VCaP (cell line): ENCODE measurements at regions not wholly inside any gene's neighbourhood (a gene's known extent, or its start where the extent isn't known, plus 50 kb on each side); places are given as distances from the start of the nearest gene placed in this dataset.
"Not testable (repeated sequence)": the region's sequence is repeated elsewhere in the genome, so short reads cannot be mapped to it uniquely, and the experiment has no call there.

Source experiments
- H3K27ac ChIP-seq: fragments of 450-650 bp; 2 replicates; pipeline ENCODE4 v1.5.1; 2017
- TF ChIP-seq, protein P1 (sequence below): fragments of 450-650 bp; conservative IDR thresholded peaks from 2 replicates; pipeline ENCODE4 v1.5.1; 2017; ENCODE audit warnings: mild to moderate bottlenecking, moderate library complexity

- H3K27ac ChIP-seq, result peak overlapping the region; percentile 91
Observed at GRCh38 chr4:155444721-155445120, 68.0 kb upstream of the MAP9 start.

DNA sequence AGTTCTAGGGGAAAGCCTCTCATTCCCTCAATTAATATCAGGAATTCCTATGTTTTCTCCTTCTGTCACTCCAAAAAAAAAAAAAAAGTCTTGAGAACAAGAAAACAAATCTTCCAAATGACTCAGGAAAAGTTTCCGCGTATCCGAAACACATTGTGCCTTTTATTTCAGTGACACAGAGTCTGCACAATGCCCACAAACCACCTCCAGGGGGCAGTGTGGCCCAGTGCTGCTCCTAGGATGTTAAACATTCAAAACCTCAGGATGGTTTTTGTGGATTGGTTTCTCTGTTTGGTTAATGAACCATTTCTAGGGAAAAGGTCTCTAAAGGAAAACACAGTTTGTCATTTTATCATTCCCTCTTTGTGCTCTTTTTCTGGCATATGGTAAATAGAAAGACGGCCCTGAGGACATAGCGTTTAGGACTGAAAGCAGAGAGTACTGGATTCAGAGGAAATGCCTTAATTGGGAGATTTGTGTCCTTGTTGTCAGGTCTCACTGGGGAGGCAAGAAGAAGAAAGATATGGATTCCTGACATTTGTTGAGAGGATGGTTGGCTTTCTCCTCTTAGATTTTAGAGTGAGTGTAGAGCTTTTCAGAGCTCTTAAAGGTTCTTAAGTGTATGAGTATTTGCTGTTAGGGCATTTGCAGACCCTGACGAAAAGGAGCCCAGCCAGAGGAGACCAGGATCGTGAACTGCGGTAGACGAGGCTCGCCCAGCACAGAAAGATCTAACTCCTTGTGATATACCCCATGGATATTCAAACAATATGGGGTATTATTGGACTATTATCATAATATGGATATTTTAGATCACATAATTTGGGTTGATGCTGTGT is 65.7 kb upstream of the MAP9 start:
- H3K27ac ChIP-seq, result peak overlapping the region; percentile 91
- TF ChIP-seq, protein P1, sequence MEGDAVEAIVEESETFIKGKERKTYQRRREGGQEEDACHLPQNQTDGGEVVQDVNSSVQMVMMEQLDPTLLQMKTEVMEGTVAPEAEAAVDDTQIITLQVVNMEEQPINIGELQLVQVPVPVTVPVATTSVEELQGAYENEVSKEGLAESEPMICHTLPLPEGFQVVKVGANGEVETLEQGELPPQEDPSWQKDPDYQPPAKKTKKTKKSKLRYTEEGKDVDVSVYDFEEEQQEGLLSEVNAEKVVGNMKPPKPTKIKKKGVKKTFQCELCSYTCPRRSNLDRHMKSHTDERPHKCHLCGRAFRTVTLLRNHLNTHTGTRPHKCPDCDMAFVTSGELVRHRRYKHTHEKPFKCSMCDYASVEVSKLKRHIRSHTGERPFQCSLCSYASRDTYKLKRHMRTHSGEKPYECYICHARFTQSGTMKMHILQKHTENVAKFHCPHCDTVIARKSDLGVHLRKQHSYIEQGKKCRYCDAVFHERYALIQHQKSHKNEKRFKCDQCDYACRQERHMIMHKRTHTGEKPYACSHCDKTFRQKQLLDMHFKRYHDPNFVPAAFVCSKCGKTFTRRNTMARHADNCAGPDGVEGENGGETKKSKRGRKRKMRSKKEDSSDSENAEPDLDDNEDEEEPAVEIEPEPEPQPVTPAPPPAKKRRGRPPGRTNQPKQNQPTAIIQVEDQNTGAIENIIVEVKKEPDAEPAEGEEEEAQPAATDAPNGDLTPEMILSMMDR, result peak; percentile 96

More at GRCh38 chr4:155444721-155445120, 68.0 kb upstream of the MAP9 start:
- TF ChIP-seq, protein P1, result no peak

DNA sequence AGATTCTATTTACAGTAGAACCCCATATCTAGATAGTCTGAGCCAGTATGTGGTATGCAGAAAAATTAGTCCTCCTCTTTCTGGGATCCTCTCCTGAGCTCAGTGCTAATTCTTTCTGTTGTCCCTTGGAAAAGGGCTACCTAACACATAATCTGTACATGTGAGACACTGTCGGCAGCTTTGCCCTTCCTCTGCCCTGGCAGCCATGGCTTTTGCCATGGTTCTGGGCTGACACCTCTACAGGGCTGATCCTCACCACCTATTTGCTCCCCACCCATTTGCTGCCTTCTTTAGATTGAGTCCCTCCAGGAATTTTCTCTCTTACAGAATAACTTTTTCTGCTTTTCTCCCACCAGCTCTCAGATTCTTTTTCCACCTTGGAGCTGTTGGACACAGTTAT is 64.7 kb upstream of the MAP9 start:
- H3K27ac ChIP-seq, result peak overlapping the region; percentile 91; the same call in 1 of the 2 replicates
- TF ChIP-seq, protein P1, result no peak

GRCh38 chr4:155439760-155440159 is 63.0 kb upstream of the MAP9 start:
- H3K27ac ChIP-seq, result not testable (repeated sequence)

DNA sequence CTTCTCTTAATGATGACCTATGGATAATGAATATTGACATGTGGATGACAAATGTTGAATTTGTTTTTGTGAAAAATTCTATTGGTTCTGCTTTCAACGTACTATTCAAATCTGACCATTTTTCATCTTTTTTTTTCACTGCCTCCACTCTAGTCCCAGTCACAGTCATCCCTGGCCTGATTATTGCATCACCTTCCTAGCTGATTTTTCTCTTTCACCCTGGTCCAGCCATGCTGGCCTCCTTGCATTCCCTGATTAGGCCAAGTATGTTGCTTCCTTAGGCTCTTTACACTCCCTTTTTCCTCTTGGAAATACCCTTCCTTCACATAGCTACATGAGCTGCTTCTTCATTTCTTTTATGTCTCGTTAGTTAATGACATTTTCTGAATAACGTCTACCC is 58.1 kb upstream of the MAP9 start:
- TF ChIP-seq, protein P1, result no peak
- no peak overlapping the region for H3K27ac ChIP-seq

GRCh38 chr4:155434366-155434765 is 57.6 kb upstream of the MAP9 start:
- TF ChIP-seq, protein P1, result no peak
- no peak overlapping the region for H3K27ac ChIP-seq

DNA sequence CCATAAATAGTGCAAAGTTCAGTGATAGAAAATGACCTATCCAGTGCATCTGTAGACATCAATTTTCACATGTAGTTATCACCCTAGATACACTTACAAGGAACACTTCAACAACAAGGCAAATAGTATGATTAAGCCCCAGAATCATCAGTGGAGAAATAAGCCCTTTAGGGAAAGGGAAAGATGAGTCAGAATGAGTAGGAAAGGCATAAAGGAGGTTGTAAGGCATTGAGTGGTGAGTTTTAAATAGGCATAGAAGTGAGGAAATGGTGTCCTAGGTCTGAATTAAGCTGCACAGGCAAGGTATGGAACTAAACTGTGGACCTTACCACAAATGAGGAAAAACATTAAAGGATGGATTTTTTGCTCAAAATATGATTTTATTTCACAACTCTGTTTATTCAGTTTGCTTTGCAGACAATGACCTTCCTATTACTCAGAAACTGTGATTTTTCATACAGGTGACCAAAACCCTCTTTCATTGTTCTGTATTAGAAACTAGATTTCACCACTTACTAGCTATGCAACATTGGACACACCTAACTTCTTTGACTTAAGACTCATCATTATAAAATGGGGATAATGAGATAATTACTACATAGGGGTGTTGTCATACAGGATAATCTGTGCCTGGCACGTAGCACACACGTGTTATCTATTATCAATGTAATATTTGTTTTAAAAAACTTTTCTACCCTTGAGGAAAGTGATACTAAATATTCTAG is 57.0 kb upstream of the MAP9 start:
- TF ChIP-seq, protein P1, result no peak
- no peak overlapping the region for H3K27ac ChIP-seq
